Thyroid gland (tissue), 4 donors: ENCODE measurements at regions not wholly inside any gene's neighbourhood (a gene's known extent, or its start where the extent isn't known, plus 50 kb on each side); places are given as distances from the start of the nearest gene placed in this dataset.

Source experiments
- CTCF ChIP-seq, 6 experiments: fragments of 200-600 bp in 3 of 6; fragments of 450-650 bp in 3 of 6; sonication (generic) in 3 of 6; IDR thresholded peaks; one replicate each; pipeline ENCODE4 v1.5.1; 2016 to 2019; ENCODE audit warnings: antibody characterized with exemption in 6 of 6, mild to moderate bottlenecking in 2 of 6, inconsistent platforms in 1 of 6, moderate library complexity in 1 of 6
- POLR2A ChIP-seq, 2 donors: fragments of 450-650 bp; IDR thresholded peaks; one replicate each; pipeline ENCODE4 v1.6.1; 2017; ENCODE audit warnings: antibody characterized with exemption in 2 of 2, mild to moderate bottlenecking in 2 of 2, moderate library complexity in 1 of 2

GRCh38 chr7:34569975-34570699, 87.9 kb upstream of the NPSR1 start:
- no peak for TF ChIP-seq CTCF (IDR thresholded peaks at IDR 0.05)
- no peak for TF ChIP-seq POLR2A (IDR thresholded peaks at IDR 0.05)
